Stomach (tissue), 4 donors: ENCODE measurements at regions not wholly inside any gene's neighbourhood (a gene's known extent, or its start where the extent isn't known, plus 50 kb on each side); places are given as distances from the start of the nearest gene placed in this dataset.

ENCODE experiments used
- EP300 ChIP-seq: sonication (generic); formaldehyde crosslinking; IDR thresholded peaks from one replicate; pipeline ENCODE4 v1.6.1; 2017; ENCODE audit warnings: antibody characterized with exemption
- POLR2A ChIP-seq, 4 donors: fragments of 450-650 bp; IDR thresholded peaks; one replicate each; pipeline ENCODE4 v1.6.1; 2016; ENCODE audit warnings: antibody characterized with exemption in 4 of 4, control low read depth in 2 of 4, mild to moderate bottlenecking in 1 of 4, moderate library complexity in 1 of 4
- POLR2AphosphoS5 ChIP-seq, 3 donors: sonication (generic); formaldehyde crosslinking; IDR thresholded peaks; one replicate each; pipeline ENCODE4 v1.6.1; 2016; ENCODE audit warnings: antibody characterized with exemption in 3 of 3
- TF ChIP-seq, protein P1 (sequence below), 7 experiments: fragments of 450-650 bp in 4 of 7; fragments of 200-600 bp in 3 of 7; sonication (generic) in 3 of 7; IDR thresholded peaks; one replicate each; pipeline ENCODE4 v1.5.1; 2016 to 2019; ENCODE audit warnings: antibody characterized with exemption in 7 of 7, control low read depth in 2 of 7, mild to moderate bottlenecking in 1 of 7

- TF ChIP-seq, protein P1, sequence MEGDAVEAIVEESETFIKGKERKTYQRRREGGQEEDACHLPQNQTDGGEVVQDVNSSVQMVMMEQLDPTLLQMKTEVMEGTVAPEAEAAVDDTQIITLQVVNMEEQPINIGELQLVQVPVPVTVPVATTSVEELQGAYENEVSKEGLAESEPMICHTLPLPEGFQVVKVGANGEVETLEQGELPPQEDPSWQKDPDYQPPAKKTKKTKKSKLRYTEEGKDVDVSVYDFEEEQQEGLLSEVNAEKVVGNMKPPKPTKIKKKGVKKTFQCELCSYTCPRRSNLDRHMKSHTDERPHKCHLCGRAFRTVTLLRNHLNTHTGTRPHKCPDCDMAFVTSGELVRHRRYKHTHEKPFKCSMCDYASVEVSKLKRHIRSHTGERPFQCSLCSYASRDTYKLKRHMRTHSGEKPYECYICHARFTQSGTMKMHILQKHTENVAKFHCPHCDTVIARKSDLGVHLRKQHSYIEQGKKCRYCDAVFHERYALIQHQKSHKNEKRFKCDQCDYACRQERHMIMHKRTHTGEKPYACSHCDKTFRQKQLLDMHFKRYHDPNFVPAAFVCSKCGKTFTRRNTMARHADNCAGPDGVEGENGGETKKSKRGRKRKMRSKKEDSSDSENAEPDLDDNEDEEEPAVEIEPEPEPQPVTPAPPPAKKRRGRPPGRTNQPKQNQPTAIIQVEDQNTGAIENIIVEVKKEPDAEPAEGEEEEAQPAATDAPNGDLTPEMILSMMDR (IDR thresholded peaks at IDR 0.05), result no peak
- TF ChIP-seq POLR2A (IDR thresholded peaks at IDR 0.05) (no peak), EP300 (no peak), POLR2AphosphoS5 (IDR thresholded peaks at IDR 0.05) (no peak)
These were observed 1471.8 kb downstream of the EFNB2 start for GRCh38 chr13:105063676-105064075.
